ENCODE measurements at regions not wholly inside any gene's neighbourhood (a gene's known extent, or its start where the extent isn't known, plus 50 kb on each side); places are given as distances from the start of the nearest gene placed in this dataset.

DNA sequence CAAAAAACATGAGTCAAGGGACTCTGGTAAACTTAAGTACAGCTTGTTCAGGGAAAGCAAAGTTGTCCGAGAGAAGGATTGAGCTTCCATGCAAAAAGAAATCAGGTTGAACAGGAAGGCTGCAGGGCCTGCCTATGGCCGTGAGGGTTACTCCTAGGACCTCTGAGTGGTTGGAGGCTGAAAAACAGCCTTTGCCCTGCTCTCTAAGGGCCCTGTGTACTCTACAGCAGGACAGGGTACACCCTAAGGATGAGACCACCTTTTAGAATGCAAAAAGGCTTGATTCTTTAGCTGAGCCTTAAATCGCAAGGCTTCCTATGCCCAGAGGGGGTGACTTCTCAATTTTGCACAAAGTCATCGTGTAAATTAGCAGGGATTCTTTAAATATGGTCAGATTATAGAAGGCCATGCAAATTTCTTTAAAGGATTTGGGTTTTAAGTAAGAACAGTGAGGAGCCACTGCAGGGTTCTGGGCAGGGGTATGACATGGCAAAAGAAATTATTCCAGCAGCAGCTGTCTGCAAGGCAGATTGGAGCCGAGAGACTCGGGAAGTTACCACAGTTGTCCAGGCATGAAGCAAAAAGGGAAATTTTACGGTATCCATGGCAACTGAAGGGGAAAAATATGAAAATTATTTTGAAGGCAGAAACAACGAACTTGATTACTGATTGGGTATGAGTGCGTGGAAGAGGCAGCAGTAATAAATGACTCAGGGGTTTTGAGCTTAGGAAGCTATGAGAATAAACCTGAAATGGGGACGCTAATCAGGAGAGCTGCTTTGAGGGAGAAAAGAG lies 91.8 kb downstream of the FAM76B start:
- Histone ChIP-seq H3K4me3 (ENCODE audit: low read length) (no peak overlapping the region), H3K27me3 (ENCODE audit: insufficient read depth, low read length, poor library complexity) (no peaks in the 10 kb centered on the region), H2BK120ac (ENCODE audit: low read depth, low read length) (no peak overlapping the region), H3K18ac (ENCODE audit: low read length) (no peak overlapping the region), H3K27ac (ENCODE audit: low read depth, low read length) (no peak overlapping the region), H3K56ac (ENCODE audit: low read length) (no peak overlapping the region), H4K8ac (ENCODE audit: low read depth, low read length) (no peak overlapping the region), H2BK5ac (ENCODE audit: low read length) (no peak overlapping the region), H2BK15ac (replicated peaks; ENCODE audit: low read depth) (no peak overlapping the region), H3K4ac (ENCODE audit: low read depth, low read length) (no peak overlapping the region), H3K23ac (ENCODE audit: low read length) (no peak overlapping the region), H3K36me3 (ENCODE audit: control insufficient read depth, insufficient read depth, low read length) (no peaks in the 10 kb centered on the region), H3K9ac (ENCODE audit: low read length) (no peak overlapping the region), H3K4me2 (ENCODE audit: low read length) (no peak overlapping the region), H3K79me1 (ENCODE audit: low read length) (no peaks in the 10 kb centered on the region), H4K5ac (ENCODE audit: low read length) (no peak overlapping the region), H2AK5ac (ENCODE audit: low read length) (no peak overlapping the region), H3K79me2 (ENCODE audit: control insufficient read depth, insufficient read depth, low read length) (no peaks in the 10 kb centered on the region), H3K4me1 (ENCODE audit: control insufficient read depth, low read depth, low read length) (no peaks in the 10 kb centered on the region)
- WGBS (ENCODE audit: extremely low coverage, insufficient coverage, low lambda C conversion rate), result no CpG with 5 or more reads among the region's 10 CpGs
- DNase-seq, result no peak

DNA sequence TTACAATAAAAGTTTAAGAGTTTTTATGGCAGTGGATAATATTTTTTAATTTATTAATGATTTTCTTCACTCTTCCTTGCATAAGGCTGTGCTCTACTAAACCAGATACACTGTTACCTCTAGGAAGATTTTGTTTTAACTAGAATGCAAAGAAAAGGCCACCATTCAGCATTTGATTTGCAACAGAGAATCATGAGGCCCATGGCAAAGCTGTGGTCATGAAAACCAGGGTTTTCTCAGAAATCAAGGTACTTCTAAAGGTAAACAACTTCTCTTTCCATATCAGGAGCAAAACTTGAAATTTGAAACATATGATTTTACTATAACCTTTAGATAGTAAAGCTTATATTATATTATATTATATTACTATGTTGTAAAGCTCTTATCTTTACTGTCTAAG lies 94.4 kb downstream of the FAM76B start:
- H3K56ac ChIP-seq (ENCODE audit: low read length), result no peak overlapping the region
- no peak for DNase-seq
- H3K36me3 ChIP-seq (ENCODE audit: control insufficient read depth, insufficient read depth, low read length), result no peaks in the 10 kb centered on the region
- H3K9ac ChIP-seq (ENCODE audit: low read length), result no peak overlapping the region
- H2AK5ac ChIP-seq (ENCODE audit: low read length), result no peak overlapping the region
- no peak overlapping the region for H3K18ac ChIP-seq (ENCODE audit: low read length)
- H2BK120ac ChIP-seq (ENCODE audit: low read depth, low read length), result no peak overlapping the region
- H2BK5ac ChIP-seq (ENCODE audit: low read length), result no peak overlapping the region
- no peak overlapping the region for H4K5ac ChIP-seq (ENCODE audit: low read length)
- H3K4me3 ChIP-seq (ENCODE audit: low read length), result no peak overlapping the region
- H3K79me1 ChIP-seq (ENCODE audit: low read length), result no peaks in the 10 kb centered on the region
- no peak overlapping the region for H3K4ac ChIP-seq (ENCODE audit: low read depth, low read length)
- no peak overlapping the region for H2BK15ac ChIP-seq (replicated peaks; ENCODE audit: low read depth)
- no peak overlapping the region for H3K23ac ChIP-seq (ENCODE audit: low read length)
- no peak overlapping the region for H3K27ac ChIP-seq (ENCODE audit: low read depth, low read length)
- H4K8ac ChIP-seq (ENCODE audit: low read depth, low read length), result no peak overlapping the region
- H3K27me3 ChIP-seq (ENCODE audit: insufficient read depth, low read length, poor library complexity), result no peaks in the 10 kb centered on the region
- H3K4me2 ChIP-seq (ENCODE audit: low read length), result no peak overlapping the region
- no peaks in the 10 kb centered on the region for H3K79me2 ChIP-seq (ENCODE audit: control insufficient read depth, insufficient read depth, low read length)
- H3K4me1 ChIP-seq (ENCODE audit: control insufficient read depth, low read depth, low read length), result no peaks in the 10 kb centered on the region

DNA sequence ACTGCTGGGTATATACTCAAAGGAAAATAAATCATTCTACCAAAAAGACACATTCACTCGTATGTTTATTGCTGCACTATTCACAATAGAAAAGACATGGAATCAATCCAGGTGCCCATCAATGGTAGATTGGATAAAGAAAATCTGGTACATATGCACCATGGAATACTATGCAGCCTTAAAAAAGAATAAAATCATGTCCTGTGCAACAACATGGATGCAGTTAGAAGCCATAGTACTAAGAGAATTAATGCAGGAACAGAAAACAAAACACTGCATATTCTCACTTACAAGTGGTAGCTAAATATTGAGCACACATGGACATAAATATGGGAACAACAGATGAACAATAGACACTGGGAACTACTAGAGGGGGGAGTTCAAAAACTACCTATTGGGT lies 96.3 kb downstream of the FAM76B start:
- Histone ChIP-seq H3K18ac (ENCODE audit: low read length) (no peak overlapping the region), H4K8ac (ENCODE audit: low read depth, low read length) (no peak overlapping the region), H4K5ac (ENCODE audit: low read length) (no peak overlapping the region), H3K56ac (ENCODE audit: low read length) (no peak overlapping the region), H3K27ac (ENCODE audit: low read depth, low read length) (no peak overlapping the region), H3K36me3 (ENCODE audit: control insufficient read depth, insufficient read depth, low read length) (no peaks in the 10 kb centered on the region), H3K9ac (ENCODE audit: low read length) (no peak overlapping the region), H2BK120ac (ENCODE audit: low read depth, low read length) (no peak overlapping the region), H3K4me2 (ENCODE audit: low read length) (no peak overlapping the region), H3K79me2 (ENCODE audit: control insufficient read depth, insufficient read depth, low read length) (no peaks in the 10 kb centered on the region), H3K27me3 (ENCODE audit: insufficient read depth, low read length, poor library complexity) (no peaks in the 10 kb centered on the region), H2AK5ac (ENCODE audit: low read length) (no peak overlapping the region), H2BK15ac (replicated peaks; ENCODE audit: low read depth) (no peak overlapping the region), H2BK5ac (ENCODE audit: low read length) (no peak overlapping the region), H3K4me1 (ENCODE audit: control insufficient read depth, low read depth, low read length) (no peaks in the 10 kb centered on the region), H3K23ac (ENCODE audit: low read length) (no peak overlapping the region), H3K79me1 (ENCODE audit: low read length) (no peaks in the 10 kb centered on the region), H3K4ac (ENCODE audit: low read depth, low read length) (no peak overlapping the region), H3K4me3 (ENCODE audit: low read length) (no peak overlapping the region)
- WGBS (ENCODE audit: extremely low coverage, insufficient coverage, low lambda C conversion rate), result no CpG with 5 or more reads among the region's 1 CpG
- no peak for DNase-seq

- H2BK120ac ChIP-seq (ENCODE audit: low read depth, low read length), result no peak overlapping the region
- H3K79me2 ChIP-seq (ENCODE audit: control insufficient read depth, insufficient read depth, low read length), result no peaks in the 10 kb centered on the region
- H3K4me1 ChIP-seq (ENCODE audit: control insufficient read depth, low read depth, low read length), result no peaks in the 10 kb centered on the region
- H3K4ac ChIP-seq (ENCODE audit: low read depth, low read length), result no peak overlapping the region
- no peak overlapping the region for H4K5ac ChIP-seq (ENCODE audit: low read length)
- no peak overlapping the region for H3K9ac ChIP-seq (ENCODE audit: low read length)
- H4K8ac ChIP-seq (ENCODE audit: low read depth, low read length), result no peak overlapping the region
- H3K27me3 ChIP-seq (ENCODE audit: insufficient read depth, low read length, poor library complexity), result no peaks in the 10 kb centered on the region
- H2BK15ac ChIP-seq (replicated peaks; ENCODE audit: low read depth), result no peak overlapping the region
- no CpG with 5 or more reads among the region's 3 CpGs for WGBS (ENCODE audit: extremely low coverage, insufficient coverage, low lambda C conversion rate)
- H2BK5ac ChIP-seq (ENCODE audit: low read length), result no peak overlapping the region
- H3K56ac ChIP-seq (ENCODE audit: low read length), result no peak overlapping the region
- no peak overlapping the region for H2AK5ac ChIP-seq (ENCODE audit: low read length)
- no peak for DNase-seq
- no peaks in the 10 kb centered on the region for H3K36me3 ChIP-seq (ENCODE audit: control insufficient read depth, insufficient read depth, low read length)
- no peak overlapping the region for H3K27ac ChIP-seq (ENCODE audit: low read depth, low read length)
- no peak overlapping the region for H3K4me3 ChIP-seq (ENCODE audit: low read length)
- no peak overlapping the region for H3K4me2 ChIP-seq (ENCODE audit: low read length)
- no peaks in the 10 kb centered on the region for H3K79me1 ChIP-seq (ENCODE audit: low read length)
- no peak overlapping the region for H3K18ac ChIP-seq (ENCODE audit: low read length)
- H3K23ac ChIP-seq (ENCODE audit: low read length), result no peak overlapping the region
Observed at GRCh38 chr11:95692526-95693260, 96.9 kb downstream of the FAM76B start.

DNA sequence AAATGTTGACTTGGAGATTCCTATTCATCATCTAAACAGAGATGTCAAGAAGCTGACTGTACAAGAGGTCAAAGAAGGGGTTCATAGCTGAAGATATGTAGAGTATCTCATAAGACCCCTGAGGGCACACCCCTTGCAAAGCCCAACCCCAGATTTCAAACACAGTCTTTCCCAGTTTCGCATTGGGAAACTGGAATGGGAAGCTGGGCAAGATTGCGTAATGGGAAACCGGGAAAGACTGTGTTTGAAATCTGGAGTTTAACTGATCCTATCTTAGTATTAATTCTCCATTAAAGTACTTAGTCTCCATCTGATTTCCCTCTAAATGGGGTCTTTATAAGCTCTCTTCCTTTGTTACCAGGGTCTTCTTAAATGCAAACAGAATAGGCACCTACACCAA lies 99.5 kb downstream of the FAM76B start:
- Histone ChIP-seq H3K4me1 (ENCODE audit: control insufficient read depth, low read depth, low read length) (no peaks in the 10 kb centered on the region), H3K56ac (ENCODE audit: low read length) (no peak overlapping the region), H3K4ac (ENCODE audit: low read depth, low read length) (no peak overlapping the region), H4K8ac (ENCODE audit: low read depth, low read length) (no peak overlapping the region), H2BK5ac (ENCODE audit: low read length) (no peak overlapping the region), H3K4me3 (ENCODE audit: low read length) (no peak overlapping the region), H3K9ac (ENCODE audit: low read length) (no peak overlapping the region), H2BK120ac (ENCODE audit: low read depth, low read length) (no peak overlapping the region), H2AK5ac (ENCODE audit: low read length) (no peak overlapping the region), H3K36me3 (ENCODE audit: control insufficient read depth, insufficient read depth, low read length) (no peaks in the 10 kb centered on the region), H4K5ac (ENCODE audit: low read length) (no peak overlapping the region), H3K27me3 (ENCODE audit: insufficient read depth, low read length, poor library complexity) (no peaks in the 10 kb centered on the region), H3K4me2 (ENCODE audit: low read length) (no peak overlapping the region), H3K23ac (ENCODE audit: low read length) (no peak overlapping the region), H3K79me2 (ENCODE audit: control insufficient read depth, insufficient read depth, low read length) (no peaks in the 10 kb centered on the region), H2BK15ac (replicated peaks; ENCODE audit: low read depth) (no peak overlapping the region), H3K18ac (ENCODE audit: low read length) (no peak overlapping the region), H3K27ac (ENCODE audit: low read depth, low read length) (no peak overlapping the region), H3K79me1 (ENCODE audit: low read length) (no peaks in the 10 kb centered on the region)
- no peak for DNase-seq
- WGBS (ENCODE audit: extremely low coverage, insufficient coverage, low lambda C conversion rate), result no CpG with 5 or more reads among the region's 3 CpGs

Data from mesendoderm (in vitro differentiated cells).